HG03159 (cell line): ENCODE measurements at regions not wholly inside any gene's neighbourhood (a gene's known extent, or its start where the extent isn't known, plus 50 kb on each side); places are given as distances from the start of the nearest gene placed in this dataset.

Source experiments
- ATAC-seq: cut with Tn5 transposase; IDR thresholded peaks from one replicate; pipeline ENCODE4 v1.9.1; 2021; ENCODE audit warnings: mild to moderate bottlenecking, moderate library complexity; ENCODE audit not compliant: unreplicated experiment

DNA sequence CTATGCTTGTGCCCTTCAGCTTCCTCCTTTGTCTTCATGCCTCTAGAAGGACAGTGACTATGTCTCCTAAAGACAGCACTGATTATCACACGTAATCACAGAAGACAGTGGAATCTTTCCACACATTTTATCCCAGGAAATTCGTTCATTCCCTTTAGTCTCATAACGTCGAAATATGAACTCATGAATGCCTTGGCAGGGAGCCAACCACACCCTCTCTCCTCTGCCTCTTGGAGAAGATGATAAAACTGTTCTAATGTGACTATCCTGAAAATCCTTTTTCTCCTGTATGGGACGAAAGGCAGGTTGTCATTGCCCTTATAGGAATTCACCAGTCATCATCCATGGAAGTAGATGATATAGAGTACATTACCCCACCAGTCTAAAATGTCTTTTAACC is 726.6 kb upstream of the FANCL start:
- no peak for ATAC-seq

DNA sequence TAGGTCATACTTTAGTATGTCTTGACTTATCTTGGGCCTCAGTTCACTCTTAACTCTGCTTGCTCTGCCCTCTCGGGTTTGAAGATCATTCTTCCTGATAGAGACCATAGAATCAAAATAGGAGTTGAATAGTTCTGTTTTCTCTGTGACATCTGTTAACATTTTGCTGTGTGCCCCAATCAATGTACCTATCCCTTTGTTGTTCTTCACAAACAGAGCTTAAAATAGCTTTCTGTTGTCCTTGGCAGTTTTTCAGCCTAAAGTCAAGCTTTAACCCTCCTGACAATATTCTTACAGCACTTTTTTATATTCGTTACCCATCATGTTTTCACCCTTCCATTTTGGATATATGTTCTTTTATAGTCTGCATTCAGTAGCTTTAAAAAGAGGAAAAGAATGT is 724.5 kb upstream of the FANCL start:
- ATAC-seq: no peak

DNA sequence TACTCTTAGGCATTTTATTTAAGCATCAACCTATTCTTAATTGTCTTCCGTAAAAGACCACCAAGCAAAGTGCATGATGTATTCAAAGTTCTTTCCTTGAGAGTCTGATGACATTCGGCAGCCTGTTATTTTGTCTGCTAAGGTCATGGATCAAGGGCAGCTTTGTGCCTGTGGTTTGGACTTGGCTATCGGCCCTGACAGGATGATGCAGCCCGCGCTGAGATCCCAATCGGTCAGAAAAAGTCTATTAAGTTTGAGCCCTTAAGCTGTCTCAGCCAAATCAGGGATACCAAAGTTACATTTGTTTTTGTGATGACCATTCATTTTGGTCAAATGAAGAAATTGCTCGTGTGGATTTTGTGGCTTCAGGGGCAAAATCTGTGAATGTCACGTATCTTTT is 718.9 kb upstream of the FANCL start:
- ATAC-seq: no peak

DNA sequence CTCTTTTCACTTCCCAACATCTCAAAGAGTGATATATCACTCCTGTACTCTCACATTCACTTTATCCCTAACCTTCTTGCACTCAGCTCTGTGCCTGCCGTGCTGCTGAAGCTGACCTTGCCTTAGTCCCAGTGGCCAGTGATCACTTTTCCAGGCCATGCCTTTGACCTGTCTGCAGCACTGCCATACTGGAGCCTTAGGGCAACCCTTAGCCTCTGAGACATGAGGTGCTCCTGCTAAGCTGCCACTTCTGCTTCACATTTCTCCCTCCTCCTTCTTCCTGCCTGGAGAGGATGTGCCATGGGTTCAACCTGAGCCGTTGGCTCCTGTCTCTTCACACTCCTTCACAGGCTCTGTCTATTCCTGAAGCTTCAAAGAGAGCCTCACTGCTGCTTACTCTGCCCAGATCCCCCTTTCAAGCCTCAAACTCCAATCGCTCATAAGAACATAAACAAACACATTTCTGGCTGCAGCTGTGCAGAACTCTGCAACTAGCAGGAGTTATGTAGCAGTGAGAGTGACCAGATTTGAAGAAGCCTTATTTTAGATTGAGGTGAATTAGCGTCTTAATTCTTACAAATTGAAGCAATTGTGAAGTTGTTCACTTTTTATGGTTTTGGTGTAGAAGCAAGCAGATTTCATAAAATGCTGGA is 716.2 kb upstream of the FANCL start:
- ATAC-seq: no peak

DNA sequence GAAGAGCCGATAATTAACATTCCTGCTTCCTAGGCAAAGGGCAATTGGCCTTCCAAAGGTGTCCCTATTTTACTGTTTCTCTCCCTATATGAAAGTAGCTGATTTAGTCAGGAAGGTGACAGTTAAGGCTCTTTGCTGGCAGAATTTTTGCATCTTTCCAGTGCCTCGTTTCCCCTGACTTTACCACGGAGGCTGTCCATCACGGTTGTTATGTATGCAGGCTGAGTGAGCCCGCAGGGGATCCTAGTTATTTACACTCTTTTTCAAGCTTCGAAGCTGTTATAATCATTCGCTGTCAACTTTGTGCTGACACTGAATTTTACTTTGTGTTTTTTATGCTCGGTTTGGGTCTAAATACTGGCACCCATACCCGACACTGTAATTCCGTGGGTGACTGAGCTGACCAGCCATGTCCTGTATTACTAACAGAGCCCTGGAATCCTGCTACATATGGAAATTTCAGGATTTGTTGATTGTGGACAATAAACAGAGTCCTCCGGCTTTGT is 713.8 kb upstream of the FANCL start:
- no peak for ATAC-seq

DNA sequence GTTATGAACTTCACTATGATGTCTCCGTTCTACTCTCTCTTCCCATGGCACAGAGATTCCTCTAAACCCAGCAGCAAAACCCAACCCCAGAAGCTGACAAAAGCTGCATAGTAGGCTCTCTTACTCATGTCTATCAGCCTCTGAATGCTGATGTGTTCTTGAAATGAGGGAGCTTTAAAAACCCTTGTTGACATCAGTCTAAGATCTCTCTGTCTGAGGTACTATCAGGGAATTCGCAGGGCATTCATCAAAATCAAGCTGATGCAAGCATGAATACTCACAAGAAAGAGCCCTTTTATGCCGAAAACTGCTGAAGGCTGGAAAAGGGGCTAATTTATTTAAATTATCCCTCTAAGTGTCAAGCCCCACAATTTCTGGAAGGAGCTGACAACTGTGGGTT is 710.6 kb upstream of the FANCL start:
- ATAC-seq: no peak

DNA sequence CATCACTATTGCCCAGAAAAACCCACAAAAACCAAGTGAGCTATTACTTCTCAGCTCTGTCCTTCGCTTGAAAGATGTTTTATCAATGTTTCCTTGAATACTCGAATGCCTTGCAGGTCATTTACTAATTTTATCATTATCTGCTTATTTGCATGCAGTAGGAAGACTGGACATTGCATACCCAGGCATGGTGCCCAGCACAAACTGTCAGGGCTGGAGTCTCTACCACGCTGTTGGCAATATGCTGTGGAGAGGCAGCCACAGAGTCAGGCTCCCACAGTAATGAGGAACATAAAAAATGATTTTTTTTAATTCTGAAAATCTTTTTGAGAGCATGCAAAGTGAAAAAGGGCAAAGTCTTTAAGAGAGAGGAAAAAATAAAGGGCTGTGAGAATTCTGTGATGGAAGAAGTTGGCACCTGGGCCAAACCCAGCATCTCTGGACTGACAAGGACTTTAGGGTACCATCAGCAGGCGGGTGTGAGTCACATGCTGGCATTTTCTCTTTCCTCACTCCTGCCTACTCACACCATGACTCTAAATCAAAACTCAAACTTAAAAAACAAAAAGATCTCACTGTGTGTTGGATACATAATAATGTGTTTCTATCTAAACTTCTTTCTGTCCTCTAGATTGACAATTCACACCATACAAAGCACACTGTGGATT is 709.8 kb upstream of the FANCL start:
- ATAC-seq: no peak

DNA sequence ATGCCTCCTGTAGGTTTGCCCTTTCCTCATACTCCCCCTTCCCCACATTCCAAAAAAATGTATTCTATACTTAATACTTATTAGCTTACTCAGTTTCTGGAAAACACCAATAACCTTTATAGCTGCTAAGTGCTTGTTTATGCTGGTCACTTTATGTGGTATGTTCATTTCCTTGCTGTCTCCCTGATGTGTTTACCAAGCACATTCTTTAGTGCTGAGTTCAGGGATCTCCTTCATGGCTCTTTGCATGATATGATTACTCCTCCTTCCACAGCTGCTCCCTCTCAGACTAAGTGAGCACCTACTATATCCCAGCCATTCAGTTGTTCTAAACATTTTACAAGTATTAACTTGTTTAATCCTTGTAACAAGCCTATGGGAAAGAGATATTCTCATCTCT is 698.3 kb upstream of the FANCL start:
- no peak for ATAC-seq

DNA sequence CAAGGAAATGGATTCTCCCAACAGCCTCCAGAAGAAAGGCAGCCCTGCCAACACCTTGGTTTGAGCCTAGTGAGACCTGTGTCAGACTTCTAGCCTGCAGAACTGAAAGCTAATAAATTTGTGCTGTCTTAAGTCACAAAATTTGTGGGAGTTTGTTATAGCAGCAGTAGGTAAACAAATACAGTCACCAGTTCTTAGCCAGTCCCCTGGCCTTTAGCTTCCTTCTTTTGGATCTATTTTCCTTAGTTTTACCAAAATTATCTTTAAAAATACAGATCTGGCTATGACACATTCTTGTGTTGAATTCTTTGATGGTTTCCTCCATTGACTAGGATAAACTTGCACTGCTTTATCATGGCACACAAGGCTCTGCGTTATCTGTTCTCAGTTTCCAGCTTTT is 697.9 kb upstream of the FANCL start:
- ATAC-seq: no peak

DNA sequence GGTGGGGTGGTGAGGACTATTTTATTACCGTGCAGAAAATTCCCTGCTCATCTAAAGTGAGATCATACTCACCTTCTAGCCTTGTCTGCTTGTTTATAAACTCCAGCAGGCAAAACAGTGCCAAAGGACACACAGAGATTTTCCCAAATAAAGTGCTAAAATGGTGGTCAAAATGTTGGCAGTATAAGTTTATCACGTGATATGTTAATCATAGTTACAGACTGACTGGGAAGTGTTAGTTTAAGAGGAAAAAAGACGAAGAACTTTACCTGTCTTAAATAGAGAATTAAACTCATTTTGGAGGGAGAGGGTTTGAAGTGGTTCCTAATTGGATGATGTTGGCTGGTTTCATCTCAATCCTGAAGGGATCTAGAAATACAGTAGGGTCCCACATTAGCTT is 691.7 kb upstream of the FANCL start:
- ATAC-seq: no peak

DNA sequence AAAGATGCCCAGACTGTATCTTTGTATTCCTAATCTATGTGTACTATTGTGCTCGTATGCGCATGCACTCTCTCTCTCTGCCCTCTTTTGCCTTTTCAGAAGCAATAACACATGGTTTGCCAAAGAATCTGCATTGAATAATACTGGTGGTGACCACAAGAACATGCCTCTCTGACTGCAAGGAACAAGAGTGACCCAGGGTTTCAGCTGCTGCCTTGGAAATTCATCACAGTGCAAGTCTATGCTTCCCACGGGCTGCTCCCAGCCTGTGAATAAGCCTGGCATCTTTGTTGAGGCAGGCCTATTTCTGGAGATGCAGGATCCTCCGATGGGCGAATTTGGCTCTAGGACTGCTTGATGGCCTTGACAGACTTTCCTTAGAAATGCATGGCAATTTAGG is 689.4 kb upstream of the FANCL start:
- no peak for ATAC-seq

DNA sequence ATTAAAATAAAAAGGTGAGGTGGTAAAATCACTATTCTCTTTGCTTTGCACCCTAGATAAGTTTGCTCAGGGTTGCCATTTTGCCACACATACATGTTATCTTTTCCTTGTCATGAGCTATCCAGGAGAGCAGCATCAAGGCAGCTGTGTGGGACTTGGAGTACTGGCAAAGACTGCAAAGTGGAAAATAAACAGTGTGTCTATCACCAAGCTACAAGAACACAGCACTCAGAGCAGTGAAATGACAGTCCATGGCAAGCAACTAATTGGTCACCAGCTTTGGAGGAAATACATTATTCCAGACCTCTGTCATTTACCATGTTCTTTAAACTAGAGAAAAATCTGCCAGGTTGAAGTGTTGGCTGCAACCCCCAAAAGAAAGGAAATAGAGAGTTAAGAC is 687.8 kb upstream of the FANCL start:
- ATAC-seq: no peak

DNA sequence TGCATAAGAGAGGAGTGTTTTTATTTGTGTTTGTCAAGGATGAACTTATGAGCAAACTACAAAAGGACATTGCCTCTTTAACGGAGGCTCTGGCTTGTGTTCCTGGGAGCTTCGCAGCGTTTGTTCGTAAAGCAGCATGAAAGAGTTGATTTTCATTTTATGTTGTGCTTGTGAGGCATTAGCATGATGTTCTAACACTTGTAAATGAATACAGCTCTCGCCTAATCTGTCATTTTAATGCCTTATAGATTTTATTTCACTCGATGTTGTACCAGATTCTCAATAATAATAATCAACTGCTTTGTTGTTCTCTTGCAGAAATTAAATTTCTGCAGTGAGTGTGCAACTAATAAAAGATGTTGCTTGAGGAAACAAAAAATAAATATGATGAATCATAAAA is 687.3 kb upstream of the FANCL start:
- ATAC-seq: no peak

DNA sequence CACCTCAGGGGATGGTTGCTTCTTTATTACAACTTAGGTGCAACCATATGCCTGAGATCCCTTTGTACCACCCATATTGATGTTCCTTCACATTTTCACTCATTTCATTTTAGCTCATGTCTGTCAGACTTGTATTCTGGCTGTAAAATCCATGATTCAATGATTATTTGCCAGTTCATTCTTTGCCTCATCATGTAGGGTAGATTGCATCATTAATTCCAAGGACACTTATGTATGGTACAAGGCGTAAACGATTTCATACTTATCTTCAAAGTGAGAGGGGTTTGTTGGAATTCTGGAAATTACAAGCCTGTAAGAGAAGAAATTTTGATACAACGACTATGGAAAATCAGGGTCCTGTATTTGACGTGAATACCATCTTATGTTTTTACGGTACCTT is 685.0 kb upstream of the FANCL start:
- no peak for ATAC-seq

DNA sequence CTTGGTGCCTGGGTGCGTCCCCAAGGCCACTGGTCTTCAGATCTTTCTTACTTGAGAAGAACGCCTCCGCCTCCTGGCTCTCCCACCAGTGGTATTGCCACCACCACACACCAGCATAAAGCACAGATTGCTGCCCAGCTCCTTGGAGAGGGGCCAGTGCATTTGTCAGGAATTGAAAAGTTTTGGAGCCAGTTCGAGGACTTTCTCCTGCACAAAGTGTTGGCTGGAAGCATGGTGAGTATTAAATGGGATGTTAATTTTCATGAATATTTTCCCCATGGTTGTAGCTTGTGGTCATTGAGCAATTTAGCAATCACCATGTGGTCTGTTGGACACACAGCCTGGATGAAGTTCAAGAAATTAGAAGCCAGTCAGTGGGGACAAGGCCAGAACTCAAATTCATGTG is 684.6 kb upstream of the FANCL start:
- ATAC-seq: no peak

DNA sequence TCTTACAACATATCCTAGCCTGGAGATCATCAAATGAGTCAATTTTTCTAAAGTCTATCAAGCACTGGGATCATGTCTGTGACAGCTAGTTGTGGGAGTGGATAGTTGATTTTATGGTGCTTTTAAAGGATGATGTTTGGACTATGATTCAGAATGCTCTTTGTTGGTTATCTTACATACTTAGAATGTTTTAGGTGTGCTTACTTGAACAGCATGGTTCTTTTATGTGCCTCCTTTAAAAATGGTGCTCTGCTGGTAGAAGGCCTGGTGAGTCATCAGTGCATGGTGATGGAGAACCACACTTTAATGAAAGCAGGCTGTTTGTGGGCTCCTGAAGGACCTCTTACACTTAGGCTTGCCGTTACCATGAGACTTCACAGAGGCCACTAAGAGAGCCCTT is 682.7 kb upstream of the FANCL start:
- ATAC-seq: no peak

DNA sequence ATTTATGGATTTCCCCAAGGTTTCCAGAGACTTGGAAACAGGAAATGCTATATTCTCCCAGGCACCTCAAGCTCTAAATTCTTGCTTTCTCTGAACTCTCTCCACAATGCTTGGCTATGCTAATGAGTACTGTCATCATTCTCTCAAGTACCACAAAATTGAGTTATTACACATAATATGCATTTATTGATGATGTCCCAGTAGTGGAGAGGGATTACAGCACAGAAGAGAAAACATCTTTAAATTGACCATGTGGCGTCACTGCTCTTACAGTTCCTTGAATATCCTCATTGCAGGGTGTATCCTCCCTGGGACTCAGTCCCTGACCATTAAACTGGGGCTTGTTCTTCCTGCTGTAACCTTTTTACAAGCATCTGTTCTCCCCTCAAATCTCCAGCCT is 681.1 kb upstream of the FANCL start:
- no peak for ATAC-seq

DNA sequence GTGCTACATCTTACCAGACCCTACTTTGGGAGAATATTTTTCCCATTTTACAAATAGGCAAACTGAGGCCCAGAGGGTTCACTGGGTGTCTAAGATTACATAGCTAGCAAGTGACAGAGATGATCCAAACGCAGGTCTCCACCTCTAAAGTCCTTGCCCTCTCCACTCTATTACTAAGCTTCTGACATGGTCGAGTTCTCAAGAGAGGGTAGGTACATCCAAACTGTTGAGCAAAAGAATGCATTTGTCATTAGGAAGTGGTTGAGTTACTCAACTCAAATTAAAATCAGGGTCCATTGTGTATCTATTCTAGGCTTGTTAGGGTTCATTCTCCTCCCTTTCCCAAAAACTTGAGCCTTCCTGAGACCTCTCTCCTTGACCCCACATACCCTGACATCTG is 680.6 kb upstream of the FANCL start:
- ATAC-seq: no peak

DNA sequence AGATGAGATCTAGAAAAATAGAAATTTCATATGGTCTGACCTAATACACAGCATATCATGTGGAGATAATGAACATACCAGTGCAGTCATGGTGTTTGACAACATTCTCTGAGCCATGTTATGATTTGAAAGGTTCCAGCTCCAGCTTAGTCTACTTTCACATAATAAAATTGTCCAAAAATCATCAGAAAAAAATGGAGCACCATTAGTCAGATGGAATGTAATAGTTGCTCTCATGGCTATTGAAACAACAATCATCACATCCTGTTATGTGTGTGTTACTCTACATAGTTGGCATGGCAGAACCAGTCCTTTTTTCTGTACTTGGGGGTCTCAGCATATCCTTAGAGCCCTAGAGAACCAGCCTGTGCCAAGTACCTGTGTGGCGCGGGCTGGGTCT is 678.9 kb upstream of the FANCL start:
- ATAC-seq: no peak

DNA sequence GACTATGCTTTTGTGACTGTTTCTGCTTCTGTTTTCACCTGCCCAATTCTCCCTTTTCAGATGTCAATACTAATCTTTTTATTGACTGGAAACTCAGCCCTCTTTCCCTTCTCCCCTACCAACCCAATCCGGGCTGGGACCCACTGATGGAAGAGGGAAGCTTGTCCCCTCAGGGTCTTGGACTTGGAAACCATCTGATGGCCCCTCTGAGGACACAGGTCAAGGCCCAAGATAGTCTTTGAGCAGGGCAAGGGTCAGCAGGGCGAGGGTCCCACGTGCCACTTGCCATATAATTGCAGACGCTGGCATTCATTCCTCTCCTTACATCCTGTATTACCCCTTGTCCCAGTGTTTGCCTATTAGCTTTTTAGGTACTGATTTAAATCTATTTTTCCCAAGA is 678.2 kb upstream of the FANCL start:
- no peak for ATAC-seq

DNA sequence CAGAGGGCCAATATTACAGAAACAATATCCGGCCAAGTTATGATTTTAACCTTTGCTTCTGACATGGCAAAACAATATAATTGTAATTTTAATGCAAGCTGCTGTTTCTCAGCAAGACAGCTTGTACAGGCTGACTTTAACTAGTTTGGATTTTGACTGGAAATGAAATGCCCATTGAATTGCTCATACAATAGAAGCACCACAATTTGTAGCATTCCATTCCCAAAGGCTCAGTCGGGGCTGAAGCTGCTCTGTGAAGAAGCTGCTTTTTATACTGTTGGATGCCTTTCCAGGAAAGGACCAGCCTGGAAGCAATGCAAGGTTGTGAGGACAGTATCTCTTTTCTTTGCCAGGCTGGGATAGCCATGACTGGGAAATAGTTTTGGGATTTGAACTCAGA is 677.0 kb upstream of the FANCL start:
- ATAC-seq: no peak

DNA sequence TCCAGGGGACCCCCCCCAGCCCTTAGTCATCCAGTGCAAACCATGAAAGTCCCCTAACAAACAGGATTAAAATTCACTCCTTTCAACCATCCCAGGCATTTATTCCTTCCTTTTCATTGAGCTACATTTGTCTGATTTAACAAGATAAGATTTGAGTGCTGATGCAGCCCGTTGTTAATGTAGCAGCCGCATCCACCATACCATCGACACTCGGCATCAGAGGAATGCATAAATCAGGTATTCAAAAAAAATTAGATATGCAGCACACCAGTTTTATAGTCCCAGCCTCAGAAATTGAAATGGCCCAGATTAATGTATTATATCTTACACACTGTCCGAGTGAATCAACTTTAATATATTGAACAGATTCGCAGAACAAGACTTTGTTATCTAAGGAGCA is 676.5 kb upstream of the FANCL start:
- no peak for ATAC-seq

DNA sequence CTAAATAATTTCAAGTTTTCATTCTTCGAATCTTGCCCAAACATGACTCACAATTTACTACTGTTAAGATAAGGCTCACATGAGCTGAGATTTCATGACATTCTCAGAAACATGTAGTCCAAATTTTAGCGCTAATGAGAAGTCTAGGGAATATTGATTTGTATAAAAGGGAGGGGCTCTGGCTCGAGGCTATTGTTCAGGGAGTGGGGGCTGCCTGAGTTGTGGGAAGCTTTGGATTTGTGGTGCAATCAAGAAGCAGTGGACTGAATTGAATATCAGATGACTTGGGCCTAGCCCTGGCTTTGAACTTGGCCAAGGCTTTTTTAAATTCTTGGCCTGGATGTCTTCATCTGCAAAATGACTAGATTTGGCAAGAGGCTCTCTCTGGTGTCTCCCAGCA is 674.9 kb upstream of the FANCL start:
- no peak for ATAC-seq
